ENCODE measurements at regions not wholly inside any gene's neighbourhood (a gene's known extent, or its start where the extent isn't known, plus 50 kb on each side); places are given as distances from the start of the nearest gene placed in this dataset.

GRCh38 chr2:128727404-128727803, 408.7 kb upstream of the HS6ST1 start:
- H3K9me2 ChIP-seq (replicated peaks; ENCODE audit: insufficient read depth, low read length) = no peaks in the 10 kb centered on the region
- no peaks in the 10 kb centered on the region for H4K20me1 ChIP-seq (ENCODE audit: low read depth, low read length)
- no peaks in the 10 kb centered on the region for H3K36me3 ChIP-seq (ENCODE audit: low read length)
- no peaks in the 10 kb centered on the region for H3K27me3 ChIP-seq (ENCODE audit: low read length)
- no peaks in the 10 kb centered on the region for H3F3A ChIP-seq (ENCODE audit: insufficient read depth)
- H3K27ac ChIP-seq (ENCODE audit: low read depth, low read length) = no peak overlapping the region
- TF ChIP-seq, protein P1, sequence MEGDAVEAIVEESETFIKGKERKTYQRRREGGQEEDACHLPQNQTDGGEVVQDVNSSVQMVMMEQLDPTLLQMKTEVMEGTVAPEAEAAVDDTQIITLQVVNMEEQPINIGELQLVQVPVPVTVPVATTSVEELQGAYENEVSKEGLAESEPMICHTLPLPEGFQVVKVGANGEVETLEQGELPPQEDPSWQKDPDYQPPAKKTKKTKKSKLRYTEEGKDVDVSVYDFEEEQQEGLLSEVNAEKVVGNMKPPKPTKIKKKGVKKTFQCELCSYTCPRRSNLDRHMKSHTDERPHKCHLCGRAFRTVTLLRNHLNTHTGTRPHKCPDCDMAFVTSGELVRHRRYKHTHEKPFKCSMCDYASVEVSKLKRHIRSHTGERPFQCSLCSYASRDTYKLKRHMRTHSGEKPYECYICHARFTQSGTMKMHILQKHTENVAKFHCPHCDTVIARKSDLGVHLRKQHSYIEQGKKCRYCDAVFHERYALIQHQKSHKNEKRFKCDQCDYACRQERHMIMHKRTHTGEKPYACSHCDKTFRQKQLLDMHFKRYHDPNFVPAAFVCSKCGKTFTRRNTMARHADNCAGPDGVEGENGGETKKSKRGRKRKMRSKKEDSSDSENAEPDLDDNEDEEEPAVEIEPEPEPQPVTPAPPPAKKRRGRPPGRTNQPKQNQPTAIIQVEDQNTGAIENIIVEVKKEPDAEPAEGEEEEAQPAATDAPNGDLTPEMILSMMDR (IDR thresholded peaks at IDR 0.05; ENCODE audit: insufficient read depth, low read length, poor library complexity, severe bottlenecking) = no peak
- no peak for TF ChIP-seq EZH2phosphoT487 (conservative IDR thresholded peaks at IDR 0.05; ENCODE audit: low read length)
- H3K4me2 ChIP-seq (ENCODE audit: low read depth, low read length, poor library complexity, severe bottlenecking) = no peak overlapping the region
- H2AFZ ChIP-seq (ENCODE audit: low read depth, low read length, severe bottlenecking) = no peak overlapping the region
- no peak overlapping the region for H3K9ac ChIP-seq (ENCODE audit: low read length)
- no peaks in the 10 kb centered on the region for H3K79me2 ChIP-seq (ENCODE audit: insufficient read depth, low read length)
- no peaks in the 10 kb centered on the region; the same call in 1 of the 2 replicates for H3K9me3 ChIP-seq (ENCODE audit: insufficient read depth, low read length)
- no peak overlapping the region for H3K4me3 ChIP-seq (ENCODE audit: insufficient read depth, low read length, poor library complexity, severe bottlenecking)

DNA sequence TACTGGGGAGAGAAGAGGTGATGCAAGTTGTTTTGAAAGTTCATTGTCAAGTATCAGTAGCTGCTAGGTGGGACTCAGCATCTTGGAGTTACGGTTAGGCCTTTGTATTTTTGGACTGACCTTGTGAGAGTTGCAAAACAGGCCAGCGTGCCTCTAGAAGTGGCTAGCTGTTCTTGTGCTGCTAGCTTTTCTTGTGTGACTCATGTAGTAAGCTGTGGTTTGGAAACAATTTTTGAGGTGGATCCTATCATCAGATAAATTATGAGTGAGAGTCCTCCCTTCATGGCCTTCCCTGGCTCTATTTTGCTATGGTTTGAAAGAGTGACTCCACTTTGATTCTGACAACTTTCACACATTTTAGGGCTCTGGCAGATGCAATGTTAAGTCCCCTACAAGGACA, 409.2 kb upstream of the HS6ST1 start:
- no peak overlapping the region for H3K4me3 ChIP-seq (ENCODE audit: insufficient read depth, low read length, poor library complexity, severe bottlenecking)
- H3K27ac ChIP-seq (ENCODE audit: low read depth, low read length) = no peak overlapping the region
- H3K36me3 ChIP-seq (ENCODE audit: low read length) = no peaks in the 10 kb centered on the region
- no peaks in the 10 kb centered on the region for H3K9me2 ChIP-seq (replicated peaks; ENCODE audit: insufficient read depth, low read length)
- H3K9ac ChIP-seq (ENCODE audit: low read length) = no peak overlapping the region
- H2AFZ ChIP-seq (ENCODE audit: low read depth, low read length, severe bottlenecking) = no peak overlapping the region
- no peak overlapping the region for H3K4me2 ChIP-seq (ENCODE audit: low read depth, low read length, poor library complexity, severe bottlenecking)
- H3F3A ChIP-seq (ENCODE audit: insufficient read depth) = no peaks in the 10 kb centered on the region
- H3K79me2 ChIP-seq (ENCODE audit: insufficient read depth, low read length) = no peaks in the 10 kb centered on the region
- no peaks in the 10 kb centered on the region for H4K20me1 ChIP-seq (ENCODE audit: low read depth, low read length)
- no peaks in the 10 kb centered on the region for H3K27me3 ChIP-seq (ENCODE audit: low read length)
- no peaks in the 10 kb centered on the region; the same call in 1 of the 2 replicates for H3K9me3 ChIP-seq (ENCODE audit: insufficient read depth, low read length)
- TF ChIP-seq, protein P1 (IDR thresholded peaks at IDR 0.05; ENCODE audit: insufficient read depth, low read length, poor library complexity, severe bottlenecking) = no peak
- TF ChIP-seq EZH2phosphoT487 (conservative IDR thresholded peaks at IDR 0.05; ENCODE audit: low read length) = no peak

DNA sequence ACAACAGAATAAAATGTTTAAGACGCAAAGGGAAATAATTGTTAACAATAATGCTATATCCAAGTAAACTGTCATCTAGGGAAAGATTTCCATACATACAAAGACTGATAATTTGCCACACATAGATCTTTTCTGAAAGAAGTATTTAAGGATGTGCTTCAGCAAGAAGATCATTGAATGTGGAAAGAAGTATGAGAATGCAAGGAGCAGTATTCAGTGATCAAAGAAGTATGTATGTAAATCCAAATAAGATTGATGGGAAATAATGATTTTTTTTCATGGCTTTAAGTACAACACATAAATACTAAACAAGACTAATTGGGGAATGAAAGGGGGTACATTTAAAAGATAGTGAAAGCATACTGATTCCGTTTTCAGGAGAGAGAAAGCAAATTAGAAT, 410.4 kb upstream of the HS6ST1 start:
- TF ChIP-seq, protein P1 (IDR thresholded peaks at IDR 0.05; ENCODE audit: insufficient read depth, low read length, poor library complexity, severe bottlenecking) = no peak
- no peak for TF ChIP-seq EZH2phosphoT487 (conservative IDR thresholded peaks at IDR 0.05; ENCODE audit: low read length)
- no peak overlapping the region for H3K27ac ChIP-seq (ENCODE audit: low read depth, low read length)
- H4K20me1 ChIP-seq (ENCODE audit: low read depth, low read length) = no peaks in the 10 kb centered on the region
- no peak overlapping the region for H3K4me2 ChIP-seq (ENCODE audit: low read depth, low read length, poor library complexity, severe bottlenecking)
- H3K27me3 ChIP-seq (ENCODE audit: low read length) = no peaks in the 10 kb centered on the region
- no peak overlapping the region for H2AFZ ChIP-seq (ENCODE audit: low read depth, low read length, severe bottlenecking)
- H3K9me3 ChIP-seq (ENCODE audit: insufficient read depth, low read length) = no peaks in the 10 kb centered on the region; the same call in 1 of the 2 replicates
- no peak overlapping the region for H3K9ac ChIP-seq (ENCODE audit: low read length)
- H3K9me2 ChIP-seq (replicated peaks; ENCODE audit: insufficient read depth, low read length) = no peaks in the 10 kb centered on the region
- no peaks in the 10 kb centered on the region for H3F3A ChIP-seq (ENCODE audit: insufficient read depth)
- no peaks in the 10 kb centered on the region for H3K36me3 ChIP-seq (ENCODE audit: low read length)
- H3K4me3 ChIP-seq (ENCODE audit: insufficient read depth, low read length, poor library complexity, severe bottlenecking) = no peak overlapping the region
- no peaks in the 10 kb centered on the region for H3K79me2 ChIP-seq (ENCODE audit: insufficient read depth, low read length)
